Tibial nerve (tissue), 4 donors: ENCODE measurements at regions not wholly inside any gene's neighbourhood (a gene's known extent, or its start where the extent isn't known, plus 50 kb on each side); places are given as distances from the start of the nearest gene placed in this dataset.

Experiments
- DNase-seq, 2 donors: peaks; one replicate each; pipeline ENCODE4 v3.0.0-alpha.2; 2019; ENCODE audit warnings: low spot score in 2 of 2
- H3K27ac ChIP-seq, 4 donors: fragments of 200-600 bp; sonication (generic) in 3 of 4; one replicate each; pipeline ENCODE4 v1.5.1; 2017 to 2019; ENCODE audit warnings: mild to moderate bottlenecking in 1 of 4
- H3K27me3 ChIP-seq, 2 donors: fragments of 200-600 bp; sonication (generic) in 1 of 2; one replicate each; pipeline versions ENCODE4 v1.5.1 to v1.6.0; 2017 to 2019
- H3K36me3 ChIP-seq, 3 donors: fragments of 200-600 bp; sonication (generic); one replicate each; pipeline ENCODE4 v1.5.1; 2018 to 2019
- H3K4me1 ChIP-seq, 4 donors: fragments of 200-600 bp; sonication (generic) in 3 of 4; one replicate each; pipeline ENCODE4 v1.5.1; 2017 to 2019
- H3K4me3 ChIP-seq, 4 donors: fragments of 200-600 bp; sonication (generic) in 3 of 4; one replicate each; pipeline ENCODE4 v1.5.1; 2017 to 2019; ENCODE audit warnings: mild to moderate bottlenecking in 1 of 4, moderate library complexity in 1 of 4
- H3K9me3 ChIP-seq, 4 donors: fragments of 200-600 bp; sonication (generic) in 3 of 4; one replicate each; pipeline ENCODE4 v1.5.1; 2017 to 2019
- EP300 ChIP-seq, 2 donors: sonication (generic); formaldehyde crosslinking; IDR thresholded peaks; one replicate each; pipeline ENCODE4 v1.6.1; 2017; ENCODE audit warnings: antibody characterized with exemption in 2 of 2, mild to moderate bottlenecking in 1 of 2
- POLR2A ChIP-seq, 2 donors: fragments of 450-650 bp; IDR thresholded peaks; one replicate each; pipeline ENCODE4 v1.6.1; 2017; ENCODE audit warnings: antibody characterized with exemption in 2 of 2, mild to moderate bottlenecking in 2 of 2, moderate library complexity in 2 of 2
- WGBS, 2 donors: methylation state at CpG; one replicate each; pipeline ENCODE4 v1.1.5; 2018; 5-methylcytosine and 5-hydroxymethylcytosine counted together
- TF ChIP-seq, protein P1 (sequence below), 5 experiments: fragments of 200-600 bp in 3 of 5; fragments of 450-650 bp in 2 of 5; sonication (generic) in 3 of 5; IDR thresholded peaks; one replicate each; pipeline ENCODE4 v1.5.1; 2016 to 2019; ENCODE audit warnings: antibody characterized with exemption in 5 of 5, mild to moderate bottlenecking in 3 of 5, moderate library complexity in 2 of 5

DNA sequence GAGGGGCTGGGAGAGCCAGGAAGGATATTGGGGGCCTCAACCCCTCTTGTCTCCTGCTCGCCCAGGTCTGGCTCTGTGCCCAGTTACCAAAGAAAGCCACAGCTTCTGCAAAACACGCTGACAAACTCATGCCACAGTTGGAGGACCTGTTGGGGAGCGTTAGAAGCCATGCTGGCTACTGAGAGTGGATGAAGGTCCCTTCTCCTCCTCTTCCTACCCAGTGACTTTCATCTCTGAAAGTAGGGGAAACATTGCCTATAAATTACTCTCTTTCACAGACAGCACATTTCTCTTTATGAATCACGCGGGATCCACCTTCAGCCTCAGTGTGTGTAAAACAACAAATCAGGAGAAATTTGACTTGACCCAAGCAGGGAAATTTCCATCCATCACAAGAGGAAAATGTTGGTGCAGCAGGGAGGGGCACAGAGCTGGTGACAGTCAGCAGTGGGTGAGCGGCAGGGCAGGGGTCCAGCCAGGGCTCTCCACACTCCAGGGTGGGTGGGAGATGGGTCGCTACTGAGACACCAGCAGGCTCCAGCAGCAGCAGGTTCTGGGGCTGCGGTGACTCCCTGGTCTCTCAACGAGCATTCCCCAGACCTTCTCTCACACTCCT, 181.9 kb downstream of the FGF18 start:
- no peaks in the 10 kb centered on the region for H3K36me3 ChIP-seq
- H3K4me1 ChIP-seq, result peaks cover 0 to 7% (median 0%) of the 10 kb centered on the region in 4 donors
- peak in 1 of 2 donors; percentile 36 for DNase-seq
- H3K4me3 ChIP-seq, result no peak overlapping the region
- peaks cover 0 to 11% (median 0%) of the 10 kb centered on the region in 4 donors for H3K9me3 ChIP-seq
- no peaks in the 10 kb centered on the region for H3K27me3 ChIP-seq
- WGBS, 2 donors, result 57 to 60% methylated on average over 9 of the region's 9 CpGs
- no peak overlapping the region for H3K27ac ChIP-seq
- TF ChIP-seq EP300 (IDR thresholded peaks at IDR 0.05) (no peak), POLR2A (IDR thresholded peaks at IDR 0.05) (no peak)
- TF ChIP-seq, protein P1, sequence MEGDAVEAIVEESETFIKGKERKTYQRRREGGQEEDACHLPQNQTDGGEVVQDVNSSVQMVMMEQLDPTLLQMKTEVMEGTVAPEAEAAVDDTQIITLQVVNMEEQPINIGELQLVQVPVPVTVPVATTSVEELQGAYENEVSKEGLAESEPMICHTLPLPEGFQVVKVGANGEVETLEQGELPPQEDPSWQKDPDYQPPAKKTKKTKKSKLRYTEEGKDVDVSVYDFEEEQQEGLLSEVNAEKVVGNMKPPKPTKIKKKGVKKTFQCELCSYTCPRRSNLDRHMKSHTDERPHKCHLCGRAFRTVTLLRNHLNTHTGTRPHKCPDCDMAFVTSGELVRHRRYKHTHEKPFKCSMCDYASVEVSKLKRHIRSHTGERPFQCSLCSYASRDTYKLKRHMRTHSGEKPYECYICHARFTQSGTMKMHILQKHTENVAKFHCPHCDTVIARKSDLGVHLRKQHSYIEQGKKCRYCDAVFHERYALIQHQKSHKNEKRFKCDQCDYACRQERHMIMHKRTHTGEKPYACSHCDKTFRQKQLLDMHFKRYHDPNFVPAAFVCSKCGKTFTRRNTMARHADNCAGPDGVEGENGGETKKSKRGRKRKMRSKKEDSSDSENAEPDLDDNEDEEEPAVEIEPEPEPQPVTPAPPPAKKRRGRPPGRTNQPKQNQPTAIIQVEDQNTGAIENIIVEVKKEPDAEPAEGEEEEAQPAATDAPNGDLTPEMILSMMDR (IDR thresholded peaks at IDR 0.05), result no peak

DNA sequence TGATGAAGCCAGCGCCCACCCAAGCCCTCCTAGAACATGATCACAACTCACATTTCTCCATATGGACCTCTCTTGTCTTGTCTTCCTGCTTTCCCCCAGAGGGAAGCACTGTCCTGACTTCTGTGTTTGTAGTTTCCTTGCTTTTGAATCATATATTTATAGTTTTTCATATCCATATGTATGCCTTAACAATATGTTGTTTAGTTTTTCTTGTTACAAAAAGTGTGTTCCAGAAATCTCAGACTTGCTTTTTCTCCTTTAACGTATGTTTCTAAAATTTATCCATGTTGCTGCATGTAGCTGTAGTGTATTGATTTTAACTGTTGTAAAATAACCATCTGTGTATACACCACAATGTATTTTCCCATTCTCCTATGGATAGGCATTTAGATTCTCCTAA, 182.0 kb upstream of the SMIM23 start:
- Histone ChIP-seq H3K4me1 (peaks cover 0 to 7% (median 0%) of the 10 kb centered on the region in 4 donors), H3K4me3 (no peak overlapping the region), H3K9me3 (peaks cover 0 to 15% (median 2%) of the 10 kb centered on the region in 4 donors), H3K27me3 (no peaks in the 10 kb centered on the region), H3K27ac (no peak overlapping the region), H3K36me3 (no peaks in the 10 kb centered on the region)
- no peak for DNase-seq
- no peak for TF ChIP-seq EP300 (IDR thresholded peaks at IDR 0.05)
- WGBS, 2 donors, result 44 to 90% methylated on average over 2 of the region's 2 CpGs

DNA sequence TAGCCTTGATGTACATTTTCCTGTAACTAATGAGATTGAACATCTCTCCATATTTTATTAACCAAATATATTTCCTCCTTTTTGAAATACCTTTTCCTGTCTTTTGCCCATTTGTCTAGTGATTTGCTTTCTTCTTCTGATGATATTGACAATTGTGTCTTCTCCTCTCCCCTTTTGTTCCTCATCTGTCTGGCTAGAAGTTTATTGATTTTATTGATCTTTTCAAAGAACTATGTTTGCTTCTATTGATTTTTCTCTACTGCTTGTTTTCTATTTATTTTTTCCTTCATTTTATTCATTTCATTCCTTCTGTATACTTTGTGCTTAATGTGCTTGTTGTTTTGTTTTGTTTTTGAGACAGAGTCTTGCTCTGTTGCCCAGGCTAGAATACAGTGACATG, 181.4 kb upstream of the SMIM23 start:
- peaks cover 0 to 15% (median 2%) of the 10 kb centered on the region in 4 donors for H3K9me3 ChIP-seq
- no peak overlapping the region for H3K4me3 ChIP-seq
- H3K36me3 ChIP-seq, result no peaks in the 10 kb centered on the region
- peaks cover 0 to 7% (median 0%) of the 10 kb centered on the region in 4 donors for H3K4me1 ChIP-seq
- no peaks in the 10 kb centered on the region for H3K27me3 ChIP-seq
- TF ChIP-seq EP300 (IDR thresholded peaks at IDR 0.05) (no peak), POLR2A (IDR thresholded peaks at IDR 0.05) (no peak)
- TF ChIP-seq, protein P1 (IDR thresholded peaks at IDR 0.05), result no peak
- no peak overlapping the region for H3K27ac ChIP-seq
- no peak for DNase-seq

DNA sequence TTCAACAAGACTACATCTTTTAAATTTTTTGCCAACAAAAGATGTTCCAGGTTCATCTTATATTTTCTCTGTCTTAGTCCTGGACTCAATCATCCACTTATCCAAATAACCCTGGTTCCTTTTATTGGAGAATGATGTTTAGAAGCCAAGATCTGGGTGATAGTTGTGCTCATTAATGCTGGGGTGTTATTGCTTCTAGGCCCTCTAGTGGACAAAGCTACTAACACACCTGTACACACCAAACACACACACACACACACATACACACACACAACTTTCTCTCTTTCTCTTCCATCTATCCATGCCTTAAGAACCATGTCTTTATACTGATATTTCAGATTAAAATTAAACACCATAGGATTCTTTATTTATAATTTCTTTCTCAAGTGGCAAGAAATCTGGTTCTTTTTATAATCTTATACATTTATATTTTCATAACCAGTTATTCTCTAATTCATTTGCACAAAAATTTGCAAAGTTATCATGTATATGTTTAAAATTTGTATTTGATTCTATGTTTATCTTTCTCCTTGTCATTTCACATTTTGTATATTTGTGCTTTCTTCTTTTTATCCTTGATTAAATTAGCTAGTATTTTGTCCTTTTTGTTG, 179.1 kb upstream of the SMIM23 start:
- no peak for DNase-seq
- H3K27ac ChIP-seq, result no peak overlapping the region
- no peaks in the 10 kb centered on the region for H3K27me3 ChIP-seq
- H3K4me3 ChIP-seq, result no peak overlapping the region
- H3K36me3 ChIP-seq, result no peaks in the 10 kb centered on the region
- TF ChIP-seq EP300 (IDR thresholded peaks at IDR 0.05), result no peak
- TF ChIP-seq, protein P1 (IDR thresholded peaks at IDR 0.05), result no peak
- peaks cover 0 to 15% (median 2%) of the 10 kb centered on the region in 4 donors for H3K9me3 ChIP-seq
- no peaks in the 10 kb centered on the region for H3K4me1 ChIP-seq

DNA sequence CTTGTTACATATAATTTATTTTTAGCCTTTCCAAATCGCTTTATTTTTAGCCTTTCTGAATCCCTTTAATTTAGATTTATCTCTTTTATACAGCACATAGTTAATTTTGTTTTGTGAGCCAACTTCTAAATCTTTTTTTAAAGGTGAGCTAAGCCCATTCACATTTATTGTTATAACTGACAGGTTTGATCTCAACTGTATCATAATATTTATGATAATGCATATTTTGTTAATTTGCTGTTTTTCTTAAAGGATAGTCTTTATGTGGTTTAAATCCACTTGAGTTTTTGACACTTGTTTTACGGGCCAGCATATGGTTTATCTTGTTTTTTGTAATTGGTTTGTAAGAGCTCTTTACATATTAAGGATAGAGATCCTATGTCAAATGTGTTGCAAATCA, 177.8 kb upstream of the SMIM23 start:
- H3K4me3 ChIP-seq, result no peak overlapping the region
- 90 to 92% methylated on average over 2 of the region's 2 CpGs for WGBS, 2 donors
- H3K9me3 ChIP-seq, result peaks cover 0 to 15% (median 2%) of the 10 kb centered on the region in 4 donors
- no peaks in the 10 kb centered on the region for H3K27me3 ChIP-seq
- TF ChIP-seq, protein P1 (IDR thresholded peaks at IDR 0.05), result no peak
- TF ChIP-seq POLR2A (IDR thresholded peaks at IDR 0.05) (no peak), EP300 (IDR thresholded peaks at IDR 0.05) (no peak)
- H3K4me1 ChIP-seq, result no peaks in the 10 kb centered on the region
- H3K36me3 ChIP-seq, result no peaks in the 10 kb centered on the region
- no peak overlapping the region for H3K27ac ChIP-seq
- no peak for DNase-seq
